ENCODE measurements at regions not wholly inside any gene's neighbourhood (a gene's known extent, or its start where the extent isn't known, plus 50 kb on each side); places are given as distances from the start of the nearest gene placed in this dataset.

DNA sequence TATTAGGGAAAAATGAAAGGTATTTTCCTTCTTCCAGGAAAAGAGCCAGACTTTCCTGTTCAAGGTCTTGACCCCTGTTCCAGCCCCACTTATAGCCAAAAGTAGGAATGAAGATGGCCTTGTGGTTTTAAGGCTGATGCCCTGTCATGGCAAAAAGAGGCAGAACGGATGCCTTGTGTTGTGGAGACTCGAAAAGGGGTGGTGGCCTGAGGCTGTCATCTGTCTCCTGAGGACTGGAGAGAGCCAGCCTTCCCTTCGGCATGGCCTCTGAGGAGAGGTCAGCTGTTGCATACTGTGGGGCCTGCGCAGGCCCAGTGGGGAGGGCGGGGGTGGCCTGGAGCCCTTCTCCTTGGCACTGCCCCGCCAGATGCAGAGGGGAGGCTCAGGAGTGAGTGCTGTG is 166.0 kb upstream of the EEPD1 start:
- ChIA-PET CTCF (no interaction called here), POLR2A (no interaction called here)
- H3K36me3 ChIP-seq (ENCODE audit: control insufficient read depth, insufficient read depth, low read length), result no peaks in the 10 kb centered on the region
- intact Hi-C loops (cut with micrococcal nuclease; ENCODE audit: unreplicated experiment), result no loop called here
- Mint-ChIP-seq H3K4me1 (ENCODE audit: low read depth, unreplicated experiment) (peaks cover 6% of the 10 kb centered on the region), H3K9me3 (ENCODE audit: unreplicated experiment) (no peaks in the 10 kb centered on the region), H3K27me3 (ENCODE audit: insufficient read depth, unreplicated experiment) (no peaks in the 10 kb centered on the region), H3K36me3 (ENCODE audit: insufficient read depth, unreplicated experiment) (no peaks in the 10 kb centered on the region), H3K27ac (ENCODE audit: unreplicated experiment) (no peak overlapping the region), H3K4me3 (ENCODE audit: unreplicated experiment) (no peak overlapping the region)
- no peak for TF ChIP-seq CTCF (IDR thresholded peaks at IDR 0.05; ENCODE audit: insufficient read depth in 1 of 2, low read depth in 1 of 2, low read length in 1 of 2, severe bottlenecking in 1 of 2, unreplicated experiment in 1 of 2)
- no peak overlapping the region for H3K4me3 ChIP-seq (ENCODE audit: low read depth, low read length)
- no TSS peak for BruUV-seq (replicated peaks)
- no peak for DNase-seq
- no peaks in the 10 kb centered on the region for H3K9me3 ChIP-seq
- no peaks in the 10 kb centered on the region for H3K27me3 ChIP-seq (replicated peaks; ENCODE audit: control insufficient read depth, insufficient read depth, low read length)
- no peaks in the 10 kb centered on the region for H3K4me1 ChIP-seq

DNA sequence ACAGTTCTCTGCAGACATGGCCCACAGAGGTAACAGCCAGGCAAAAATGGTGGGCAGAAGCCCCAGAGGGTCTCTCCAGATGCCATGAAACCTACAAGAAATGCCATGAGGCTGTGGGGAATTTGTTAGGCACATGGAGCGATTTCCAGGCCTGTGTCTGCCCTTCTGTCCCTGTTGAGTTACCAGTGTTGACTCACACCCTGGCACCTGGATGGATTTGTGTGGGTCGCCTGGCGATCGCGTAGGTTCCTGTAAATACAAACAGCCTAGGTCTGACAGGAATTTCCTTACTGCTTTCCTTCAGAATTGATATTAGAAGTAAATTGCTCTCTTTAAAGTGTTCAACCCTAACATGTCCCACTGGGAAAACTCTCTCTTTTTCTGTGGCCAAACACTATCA is 164.9 kb upstream of the EEPD1 start:
- H3K27ac Mint-ChIP-seq (ENCODE audit: unreplicated experiment), result no peak overlapping the region
- H3K4me1 Mint-ChIP-seq (ENCODE audit: low read depth, unreplicated experiment), result peaks cover 6% of the 10 kb centered on the region
- no peak for TF ChIP-seq CTCF (IDR thresholded peaks at IDR 0.05; ENCODE audit: insufficient read depth in 1 of 2, low read depth in 1 of 2, low read length in 1 of 2, severe bottlenecking in 1 of 2, unreplicated experiment in 1 of 2)
- H3K27me3 Mint-ChIP-seq (ENCODE audit: insufficient read depth, unreplicated experiment), result no peaks in the 10 kb centered on the region
- no peak for DNase-seq
- no peaks in the 10 kb centered on the region for H3K36me3 Mint-ChIP-seq (ENCODE audit: insufficient read depth, unreplicated experiment)
- POLR2A ChIA-PET, result no interaction called here
- no peaks in the 10 kb centered on the region for H3K9me3 Mint-ChIP-seq (ENCODE audit: unreplicated experiment)
- Histone ChIP-seq H3K4me3 (ENCODE audit: low read depth, low read length) (no peak overlapping the region), H3K36me3 (ENCODE audit: control insufficient read depth, insufficient read depth, low read length) (no peaks in the 10 kb centered on the region), H3K9me3 (no peaks in the 10 kb centered on the region), H3K27me3 (replicated peaks; ENCODE audit: control insufficient read depth, insufficient read depth, low read length) (no peaks in the 10 kb centered on the region), H3K4me1 (no peaks in the 10 kb centered on the region)
- H3K4me3 Mint-ChIP-seq (ENCODE audit: unreplicated experiment), result no peak overlapping the region
- CTCF ChIA-PET, result interaction anchor here (0.6 kb wide), 1 partner anchor 330 kb away, joined by 3 read pairs; no protein-coding TSS in a partner anchor
- intact Hi-C loops (cut with micrococcal nuclease; ENCODE audit: unreplicated experiment), result no loop called here
- no TSS peak for BruUV-seq (replicated peaks)

GRCh38 chr7:35988818-35989217 is 164.2 kb upstream of the EEPD1 start:
- Histone ChIP-seq H3K4me1 (no peaks in the 10 kb centered on the region), H3K4me3 (ENCODE audit: low read depth, low read length) (no peak overlapping the region), H3K27me3 (replicated peaks; ENCODE audit: control insufficient read depth, insufficient read depth, low read length) (no peaks in the 10 kb centered on the region), H3K36me3 (ENCODE audit: control insufficient read depth, insufficient read depth, low read length) (no peaks in the 10 kb centered on the region), H3K9me3 (no peaks in the 10 kb centered on the region)
- CTCF ChIA-PET, result interaction anchor here (0.6 kb wide), 1 partner anchor 301 kb away, joined by 3 read pairs; no protein-coding TSS in a partner anchor
- no peak overlapping the region for H3K27ac Mint-ChIP-seq (ENCODE audit: unreplicated experiment)
- H3K27me3 Mint-ChIP-seq (ENCODE audit: insufficient read depth, unreplicated experiment), result no peaks in the 10 kb centered on the region
- POLR2A ChIA-PET, result no interaction called here
- no peaks in the 10 kb centered on the region for H3K9me3 Mint-ChIP-seq (ENCODE audit: unreplicated experiment)
- intact Hi-C loops (cut with micrococcal nuclease; ENCODE audit: unreplicated experiment), result no loop called here
- no peaks in the 10 kb centered on the region for H3K36me3 Mint-ChIP-seq (ENCODE audit: insufficient read depth, unreplicated experiment)
- no peak overlapping the region for H3K4me3 Mint-ChIP-seq (ENCODE audit: unreplicated experiment)
- TF ChIP-seq CTCF (IDR thresholded peaks at IDR 0.05; ENCODE audit: insufficient read depth in 1 of 2, low read depth in 1 of 2, low read length in 1 of 2, severe bottlenecking in 1 of 2, unreplicated experiment in 1 of 2), result no peak
- no peak for DNase-seq
- peaks cover 6% of the 10 kb centered on the region for H3K4me1 Mint-ChIP-seq (ENCODE audit: low read depth, unreplicated experiment)
- no TSS peak for BruUV-seq (replicated peaks)
